Nephron (organoid): ENCODE measurements at regions not wholly inside any gene's neighbourhood (a gene's known extent, or its start where the extent isn't known, plus 50 kb on each side); places are given as distances from the start of the nearest gene placed in this dataset.

Experiments
- H3K27ac Mint-ChIP-seq, 3 experiments: 2 replicates each; pipeline ENCODE4 v1.8.0; 2020; ENCODE audit warnings: mixed read lengths in 3 of 3, mild to moderate bottlenecking in 2 of 3, moderate library complexity in 1 of 3
- H3K27me3 Mint-ChIP-seq: 2 replicates; pipeline ENCODE4 v1.8.0; 2021; ENCODE audit warnings: low read depth, mild to moderate bottlenecking, moderate library complexity, mixed read lengths
- H3K36me3 Mint-ChIP-seq: 2 replicates; pipeline ENCODE4 v1.8.0; 2020; ENCODE audit warnings: low read depth, mixed read lengths
- H3K4me1 Mint-ChIP-seq: 2 replicates; pipeline ENCODE4 v1.8.0; 2020; ENCODE audit warnings: mixed read lengths
- H3K4me3 Mint-ChIP-seq, 3 experiments: 2 replicates each; pipeline ENCODE4 v1.8.0; 2020; ENCODE audit warnings: mild to moderate bottlenecking in 3 of 3, mixed read lengths in 3 of 3, moderate library complexity in 2 of 3
- H3K9me3 Mint-ChIP-seq: 2 replicates; pipeline ENCODE4 v1.8.0; 2020; ENCODE audit warnings: mixed read lengths
- TF ChIP-seq, protein P1 (sequence below), 3 experiments: fragments of 200-600 bp; sonication (generic); IDR thresholded peaks; one replicate each; pipeline ENCODE4 v1.5.0; 2021; ENCODE audit warnings: antibody characterized with exemption in 3 of 3; ENCODE audit not compliant: unreplicated experiment in 3 of 3

DNA sequence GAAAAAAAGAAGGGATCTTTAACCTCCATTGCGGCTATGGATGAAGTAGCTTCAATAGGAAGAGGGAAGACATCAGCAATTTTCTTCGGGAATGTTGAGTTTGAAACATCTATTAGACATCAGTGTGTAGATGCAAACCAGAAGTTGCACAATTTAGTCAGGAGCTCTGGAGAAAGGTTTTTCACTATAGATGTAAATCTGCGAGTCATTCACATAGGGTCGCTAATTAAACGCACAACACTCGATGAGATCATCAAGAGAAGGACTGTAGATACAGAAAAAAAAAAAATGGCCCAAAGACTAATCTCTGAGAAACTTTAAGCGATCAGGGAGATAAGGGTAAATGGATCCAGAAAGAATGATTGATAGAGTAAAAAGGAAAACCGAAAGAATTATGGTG is 61.7 kb upstream of the TES start:
- H3K27ac Mint-ChIP-seq: no peak overlapping the region
- no peak overlapping the region for H3K4me3 Mint-ChIP-seq
- H3K27me3 Mint-ChIP-seq: no peaks in the 10 kb centered on the region
- TF ChIP-seq, protein P1, sequence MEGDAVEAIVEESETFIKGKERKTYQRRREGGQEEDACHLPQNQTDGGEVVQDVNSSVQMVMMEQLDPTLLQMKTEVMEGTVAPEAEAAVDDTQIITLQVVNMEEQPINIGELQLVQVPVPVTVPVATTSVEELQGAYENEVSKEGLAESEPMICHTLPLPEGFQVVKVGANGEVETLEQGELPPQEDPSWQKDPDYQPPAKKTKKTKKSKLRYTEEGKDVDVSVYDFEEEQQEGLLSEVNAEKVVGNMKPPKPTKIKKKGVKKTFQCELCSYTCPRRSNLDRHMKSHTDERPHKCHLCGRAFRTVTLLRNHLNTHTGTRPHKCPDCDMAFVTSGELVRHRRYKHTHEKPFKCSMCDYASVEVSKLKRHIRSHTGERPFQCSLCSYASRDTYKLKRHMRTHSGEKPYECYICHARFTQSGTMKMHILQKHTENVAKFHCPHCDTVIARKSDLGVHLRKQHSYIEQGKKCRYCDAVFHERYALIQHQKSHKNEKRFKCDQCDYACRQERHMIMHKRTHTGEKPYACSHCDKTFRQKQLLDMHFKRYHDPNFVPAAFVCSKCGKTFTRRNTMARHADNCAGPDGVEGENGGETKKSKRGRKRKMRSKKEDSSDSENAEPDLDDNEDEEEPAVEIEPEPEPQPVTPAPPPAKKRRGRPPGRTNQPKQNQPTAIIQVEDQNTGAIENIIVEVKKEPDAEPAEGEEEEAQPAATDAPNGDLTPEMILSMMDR (IDR thresholded peaks at IDR 0.05; ENCODE audit: unreplicated experiment in 3 of 3): no peak
- no peaks in the 10 kb centered on the region for H3K9me3 Mint-ChIP-seq
- no peaks in the 10 kb centered on the region for H3K36me3 Mint-ChIP-seq
- H3K4me1 Mint-ChIP-seq: no peaks in the 10 kb centered on the region

DNA sequence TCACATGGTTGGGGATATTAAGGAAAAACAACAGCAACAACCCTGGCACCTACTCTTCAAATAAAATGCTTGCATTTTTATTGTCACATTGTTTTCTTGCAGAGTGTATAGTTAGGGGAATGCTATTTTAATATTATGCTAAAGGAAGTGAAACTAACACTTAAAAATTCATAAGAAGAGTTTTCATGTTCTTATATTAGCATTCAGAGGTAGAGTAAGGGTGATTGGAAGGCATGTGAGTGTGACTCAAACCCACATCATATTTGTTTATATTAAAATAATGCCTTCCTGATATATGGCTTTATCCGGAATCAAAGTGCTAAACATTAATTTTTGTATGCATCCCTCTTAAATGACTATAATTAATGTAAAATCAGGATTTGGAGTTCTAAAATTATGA is 59.8 kb upstream of the TES start:
- Mint-ChIP-seq H3K4me1 (no peaks in the 10 kb centered on the region), H3K4me3 (no peak overlapping the region), H3K27me3 (no peaks in the 10 kb centered on the region), H3K27ac (no peak overlapping the region), H3K36me3 (no peaks in the 10 kb centered on the region), H3K9me3 (no peaks in the 10 kb centered on the region)
- TF ChIP-seq, protein P1 (IDR thresholded peaks at IDR 0.05; ENCODE audit: unreplicated experiment in 3 of 3): no peak

DNA sequence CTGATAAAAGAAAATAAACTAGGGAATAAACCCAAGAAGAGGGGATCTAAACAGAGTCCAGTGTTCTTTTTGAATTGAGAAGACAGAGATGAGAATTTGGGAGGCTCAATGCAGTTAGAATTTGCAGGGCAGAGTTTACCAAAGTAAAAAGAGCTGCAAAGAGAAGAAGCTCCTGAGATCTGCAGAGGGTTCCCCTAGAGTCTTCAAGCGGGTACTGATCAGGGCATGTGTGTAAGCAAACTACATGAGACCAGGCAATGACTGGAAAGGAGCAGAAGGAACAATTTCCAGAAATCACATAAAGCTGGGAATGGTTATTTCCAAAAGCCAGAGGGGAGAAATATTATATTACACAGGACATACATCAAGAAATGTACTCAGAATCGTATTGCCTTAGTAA is 58.1 kb upstream of the TES start:
- H3K36me3 Mint-ChIP-seq: no peaks in the 10 kb centered on the region
- H3K9me3 Mint-ChIP-seq: no peaks in the 10 kb centered on the region
- no peaks in the 10 kb centered on the region for H3K27me3 Mint-ChIP-seq
- TF ChIP-seq, protein P1 (IDR thresholded peaks at IDR 0.05; ENCODE audit: unreplicated experiment in 3 of 3): no peak
- no peak overlapping the region for H3K27ac Mint-ChIP-seq
- H3K4me3 Mint-ChIP-seq: no peak overlapping the region
- H3K4me1 Mint-ChIP-seq: no peaks in the 10 kb centered on the region

DNA sequence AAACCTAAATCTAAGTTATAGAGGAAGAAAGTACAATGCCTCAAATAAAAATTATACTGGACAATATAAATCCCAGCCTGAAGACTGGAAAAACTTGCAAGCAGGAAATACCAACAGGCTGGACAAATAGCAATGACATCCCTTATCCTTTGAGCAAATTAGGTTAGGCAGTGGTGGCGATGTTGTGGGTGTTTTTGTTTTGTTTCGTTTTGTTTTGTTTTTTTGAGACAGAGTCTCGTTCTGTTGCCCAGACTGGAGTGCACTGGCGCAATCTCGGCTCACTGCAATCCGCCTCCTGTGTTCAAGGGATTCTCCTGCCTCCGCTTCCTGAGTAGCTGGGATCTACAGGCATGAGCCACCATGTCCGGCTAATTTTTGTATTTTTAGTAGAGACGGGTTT is 57.3 kb upstream of the TES start:
- Mint-ChIP-seq H3K27ac (no peak overlapping the region), H3K27me3 (no peaks in the 10 kb centered on the region), H3K9me3 (no peaks in the 10 kb centered on the region), H3K36me3 (no peaks in the 10 kb centered on the region), H3K4me3 (no peak overlapping the region), H3K4me1 (no peaks in the 10 kb centered on the region)
- TF ChIP-seq, protein P1 (IDR thresholded peaks at IDR 0.05; ENCODE audit: unreplicated experiment in 3 of 3): no peak

DNA sequence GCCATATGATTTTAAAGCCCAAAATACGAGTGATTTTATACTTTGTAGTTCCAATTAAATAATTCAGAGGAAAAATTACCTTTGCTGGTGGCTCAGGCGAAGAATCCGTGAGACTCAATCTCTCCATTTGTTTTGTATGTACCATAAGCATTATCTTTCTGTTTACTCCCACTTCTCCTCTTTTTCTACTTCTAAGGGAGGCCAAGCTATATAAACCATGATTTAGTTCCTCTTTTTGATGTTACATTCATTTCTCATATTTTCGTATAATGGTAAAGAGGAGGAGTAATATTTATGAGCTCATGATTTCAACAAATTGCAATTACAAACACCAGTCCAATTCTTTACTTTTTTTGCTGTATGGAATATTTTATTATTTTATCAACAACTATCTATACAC is 50.6 kb upstream of the TES start:
- Mint-ChIP-seq H3K36me3 (no peaks in the 10 kb centered on the region), H3K27me3 (peaks cover 3% of the 10 kb centered on the region), H3K4me3 (no peak overlapping the region), H3K4me1 (peaks cover 6% of the 10 kb centered on the region), H3K27ac (no peak overlapping the region), H3K9me3 (no peaks in the 10 kb centered on the region)
- TF ChIP-seq, protein P1 (IDR thresholded peaks at IDR 0.05; ENCODE audit: unreplicated experiment in 3 of 3): no peak
